ENCODE measurements at regions not wholly inside any gene's neighbourhood (a gene's known extent, or its start where the extent isn't known, plus 50 kb on each side); places are given as distances from the start of the nearest gene placed in this dataset.

GRCh38 chr2:128686881-128687555, 368.4 kb upstream of the HS6ST1 start:
- H3K36me3 Mint-ChIP-seq: no peaks in the 10 kb centered on the region
- no peak overlapping the region for H3K27ac Mint-ChIP-seq
- no peaks in the 10 kb centered on the region for H3K9me3 Mint-ChIP-seq
- DNase-seq: no peak
- H3K4me1 Mint-ChIP-seq: peaks cover 9% of the 10 kb centered on the region
- no peak overlapping the region for H3K4me3 Mint-ChIP-seq
- H3K27me3 Mint-ChIP-seq: peaks cover 6% of the 10 kb centered on the region

- peaks cover 9% of the 10 kb centered on the region for H3K4me1 Mint-ChIP-seq
- no peak overlapping the region for H3K27ac Mint-ChIP-seq
- H3K9me3 Mint-ChIP-seq: no peaks in the 10 kb centered on the region
- no peaks in the 10 kb centered on the region for H3K36me3 Mint-ChIP-seq
- H3K27me3 Mint-ChIP-seq: peaks cover 6% of the 10 kb centered on the region
- DNase-seq: no peak
- no peak overlapping the region for H3K4me3 Mint-ChIP-seq
Measured at GRCh38 chr2:128687565-128687964, 368.9 kb upstream of the HS6ST1 start.

- Mint-ChIP-seq H3K4me1 (peaks cover 9% of the 10 kb centered on the region), H3K27me3 (peaks cover 6% of the 10 kb centered on the region), H3K4me3 (no peak overlapping the region), H3K27ac (no peak overlapping the region), H3K9me3 (no peaks in the 10 kb centered on the region), H3K36me3 (no peaks in the 10 kb centered on the region)
- no peak for DNase-seq
Measured at GRCh38 chr2:128689971-128690370, 371.3 kb upstream of the HS6ST1 start.

GRCh38 chr2:128690431-128690830, 371.8 kb upstream of the HS6ST1 start:
- no peaks in the 10 kb centered on the region for H3K9me3 Mint-ChIP-seq
- H3K36me3 Mint-ChIP-seq: no peaks in the 10 kb centered on the region
- H3K4me3 Mint-ChIP-seq: no peak overlapping the region
- no peak for DNase-seq
- peaks cover 9% of the 10 kb centered on the region for H3K4me1 Mint-ChIP-seq
- H3K27ac Mint-ChIP-seq: no peak overlapping the region
- peaks cover 6% of the 10 kb centered on the region for H3K27me3 Mint-ChIP-seq

- Mint-ChIP-seq H3K36me3 (no peaks in the 10 kb centered on the region), H3K27ac (no peak overlapping the region), H3K4me1 (peaks cover 7% of the 10 kb centered on the region), H3K4me3 (no peak overlapping the region), H3K9me3 (no peaks in the 10 kb centered on the region), H3K27me3 (peaks cover 9% of the 10 kb centered on the region)
- DNase-seq: no peak
Measured at GRCh38 chr2:128690869-128691268, 372.2 kb upstream of the HS6ST1 start.

- Mint-ChIP-seq H3K27me3 (peaks cover 12% of the 10 kb centered on the region), H3K36me3 (no peaks in the 10 kb centered on the region), H3K4me1 (peaks cover 3% of the 10 kb centered on the region), H3K9me3 (no peaks in the 10 kb centered on the region), H3K27ac (no peak overlapping the region), H3K4me3 (no peak overlapping the region)
- no peak for DNase-seq
Measured at GRCh38 chr2:128691526-128691925, 372.9 kb upstream of the HS6ST1 start.

- Mint-ChIP-seq H3K4me1 (peaks cover 3% of the 10 kb centered on the region), H3K36me3 (no peaks in the 10 kb centered on the region), H3K27ac (no peak overlapping the region), H3K4me3 (no peak overlapping the region), H3K27me3 (peaks cover 14% of the 10 kb centered on the region), H3K9me3 (no peaks in the 10 kb centered on the region)
- DNase-seq: no peak
Measured at GRCh38 chr2:128692895-128693742, 374.5 kb upstream of the HS6ST1 start.

- no peak overlapping the region for H3K27ac Mint-ChIP-seq
- peaks cover 16% of the 10 kb centered on the region for H3K27me3 Mint-ChIP-seq
- DNase-seq: no peak
- H3K9me3 Mint-ChIP-seq: no peaks in the 10 kb centered on the region
- H3K36me3 Mint-ChIP-seq: no peaks in the 10 kb centered on the region
- H3K4me3 Mint-ChIP-seq: no peak overlapping the region
- H3K4me1 Mint-ChIP-seq: peaks cover 3% of the 10 kb centered on the region
Measured at GRCh38 chr2:128693743-128694029, 375.0 kb upstream of the HS6ST1 start.

GRCh38 chr2:128695646-128696220, 377.1 kb upstream of the HS6ST1 start:
- DNase-seq: no peak
- Mint-ChIP-seq H3K27me3 (peaks cover 16% of the 10 kb centered on the region), H3K9me3 (no peaks in the 10 kb centered on the region), H3K4me1 (no peaks in the 10 kb centered on the region), H3K36me3 (no peaks in the 10 kb centered on the region), H3K27ac (no peak overlapping the region), H3K4me3 (no peak overlapping the region)

GRCh38 chr2:128696421-128696820, 377.8 kb upstream of the HS6ST1 start:
- no peak for DNase-seq
- H3K27me3 Mint-ChIP-seq: peaks cover 14% of the 10 kb centered on the region
- H3K27ac Mint-ChIP-seq: no peak overlapping the region
- no peaks in the 10 kb centered on the region for H3K36me3 Mint-ChIP-seq
- no peaks in the 10 kb centered on the region for H3K4me1 Mint-ChIP-seq
- no peaks in the 10 kb centered on the region for H3K9me3 Mint-ChIP-seq
- no peak overlapping the region for H3K4me3 Mint-ChIP-seq

- Mint-ChIP-seq H3K4me1 (no peaks in the 10 kb centered on the region), H3K9me3 (peaks cover 6% of the 10 kb centered on the region), H3K27me3 (peaks cover 23% of the 10 kb centered on the region), H3K4me3 (no peak overlapping the region), H3K36me3 (no peaks in the 10 kb centered on the region), H3K27ac (no peak overlapping the region)
- DNase-seq: no peak
Measured at GRCh38 chr2:128701418-128701817, 382.8 kb upstream of the HS6ST1 start.

GRCh38 chr2:128702616-128703015, 383.9 kb upstream of the HS6ST1 start:
- H3K4me3 Mint-ChIP-seq: no peak overlapping the region
- DNase-seq: no peak
- peaks cover 6% of the 10 kb centered on the region for H3K9me3 Mint-ChIP-seq
- H3K36me3 Mint-ChIP-seq: no peaks in the 10 kb centered on the region
- peaks cover 26% of the 10 kb centered on the region for H3K27me3 Mint-ChIP-seq
- H3K27ac Mint-ChIP-seq: no peak overlapping the region
- no peaks in the 10 kb centered on the region for H3K4me1 Mint-ChIP-seq

GRCh38 chr2:128708106-128708816, 389.6 kb upstream of the HS6ST1 start:
- Mint-ChIP-seq H3K27ac (no peak overlapping the region), H3K4me1 (no peaks in the 10 kb centered on the region), H3K36me3 (peaks cover 4% of the 10 kb centered on the region), H3K27me3 (peaks cover 26% of the 10 kb centered on the region), H3K4me3 (no peak overlapping the region), H3K9me3 (peaks cover 27% of the 10 kb centered on the region)
- DNase-seq: no peak

GRCh38 chr2:128710242-128710641, 391.6 kb upstream of the HS6ST1 start:
- Mint-ChIP-seq H3K27me3 (peaks cover 26% of the 10 kb centered on the region), H3K36me3 (peaks cover 4% of the 10 kb centered on the region), H3K4me1 (no peaks in the 10 kb centered on the region), H3K9me3 (peaks cover 23% of the 10 kb centered on the region), H3K27ac (no peak overlapping the region), H3K4me3 (no peak overlapping the region)
- no peak for DNase-seq

- H3K27ac Mint-ChIP-seq: no peak overlapping the region
- no peaks in the 10 kb centered on the region for H3K4me1 Mint-ChIP-seq
- H3K27me3 Mint-ChIP-seq: peaks cover 30% of the 10 kb centered on the region
- H3K9me3 Mint-ChIP-seq: peaks cover 22% of the 10 kb centered on the region
- H3K36me3 Mint-ChIP-seq: peaks cover 4% of the 10 kb centered on the region
- H3K4me3 Mint-ChIP-seq: no peak overlapping the region
- no peak for DNase-seq
Measured at GRCh38 chr2:128710729-128711128, 392.1 kb upstream of the HS6ST1 start.

Measured in activated naive CD8-positive, alpha-beta T cell treated with anti-CD3 and anti-CD28 coated beads for 36 hours (primary cell).